Astrocyte of the spinal cord (primary cell): ENCODE measurements at regions not wholly inside any gene's neighbourhood (a gene's known extent, or its start where the extent isn't known, plus 50 kb on each side); places are given as distances from the start of the nearest gene placed in this dataset.

ENCODE experiments used
- DNase-seq: peaks from one replicate; pipeline ENCODE4 v3.0.0; 2011; ENCODE audit warnings: low read depth, low spot score
- H3K4me3 ChIP-seq: 2 replicates; pipeline ENCODE4 v1.5.1; 2011; ENCODE audit warnings: low read depth, mild to moderate bottlenecking, low read length, moderate library complexity
- CTCF ChIP-seq: IDR thresholded peaks from 2 replicates; pipeline ENCODE4 v1.5.1; 2012; ENCODE audit warnings: low read depth, mild to moderate bottlenecking, low read length, inconsistent platforms
- in situ Hi-C: cut with HindIII; loops from 2 replicates; pipeline ENCODE4 v1.10.0; 2017; ENCODE audit warnings: low sequenced_read_pairs

GRCh38 chr1:81548918-81549587 is 251.7 kb upstream of the ADGRL2 start:
- no peak for DNase-seq
- in situ Hi-C loops: no loop called here
- no peak overlapping the region for H3K4me3 ChIP-seq
- TF ChIP-seq CTCF: no peak

DNA sequence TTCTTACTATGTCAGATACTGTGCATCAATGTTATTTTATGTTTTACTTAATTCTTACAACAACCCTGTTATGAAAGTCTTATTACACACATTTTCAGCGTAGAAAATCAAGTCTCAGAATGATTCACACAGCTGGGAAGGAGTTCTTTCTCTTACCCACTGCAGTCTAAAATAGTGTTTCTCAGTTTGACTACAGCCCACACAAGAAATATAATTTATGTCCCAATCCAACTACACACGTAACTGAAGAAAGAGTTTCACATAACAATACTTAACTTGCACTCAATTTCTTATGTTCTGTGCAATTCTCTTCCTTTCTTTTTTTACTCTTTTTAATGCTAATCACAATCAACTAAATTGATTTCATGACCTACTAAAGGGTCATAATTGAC is 252.8 kb upstream of the ADGRL2 start:
- in situ Hi-C loops: no loop called here
- H3K4me3 ChIP-seq: no peak overlapping the region
- no peak for DNase-seq
- TF ChIP-seq CTCF: no peak

GRCh38 chr1:81547261-81547911 is 253.3 kb upstream of the ADGRL2 start:
- in situ Hi-C loops: no loop called here
- no peak overlapping the region for H3K4me3 ChIP-seq
- DNase-seq: no peak
- no peak for TF ChIP-seq CTCF

DNA sequence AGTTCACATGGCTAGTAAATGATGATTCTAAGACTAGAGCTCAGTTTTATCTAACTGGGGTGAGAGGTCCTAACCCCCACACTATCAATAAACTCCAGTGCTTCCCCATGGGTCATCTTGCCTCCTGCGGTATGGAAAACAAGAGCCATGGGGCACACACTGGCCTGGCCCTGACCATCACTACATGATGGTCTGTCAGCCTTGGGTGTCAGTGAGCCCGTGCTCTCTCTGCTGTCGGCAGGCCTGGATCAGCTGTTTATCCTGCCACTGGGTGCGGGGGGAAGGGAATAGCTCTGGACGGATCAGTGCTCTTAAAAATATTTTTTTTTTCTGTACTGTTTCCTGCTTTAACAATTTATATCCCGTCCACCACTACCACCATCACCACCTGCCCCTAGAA is 255.0 kb upstream of the ADGRL2 start:
- DNase-seq: no peak
- in situ Hi-C loops: no loop called here
- H3K4me3 ChIP-seq: no peak overlapping the region
- TF ChIP-seq CTCF: no peak

GRCh38 chr1:81543764-81544163 is 257.0 kb upstream of the ADGRL2 start:
- no peak for TF ChIP-seq CTCF
- no peak overlapping the region for H3K4me3 ChIP-seq

GRCh38 chr1:81542196-81542595 is 258.5 kb upstream of the ADGRL2 start:
- no peak overlapping the region for H3K4me3 ChIP-seq
- DNase-seq: no peak
- in situ Hi-C loops: no loop called here
- no peak for TF ChIP-seq CTCF

More at GRCh38 chr1:81543764-81544163, 257.0 kb upstream of the ADGRL2 start:
- DNase-seq: no peak
- in situ Hi-C loops: no loop called here
